Lower leg skin (tissue), 3 donors: ENCODE measurements at regions not wholly inside any gene's neighbourhood (a gene's known extent, or its start where the extent isn't known, plus 50 kb on each side); places are given as distances from the start of the nearest gene placed in this dataset.

ENCODE experiments used
- CTCF ChIP-seq, 3 donors: fragments of 450-650 bp; IDR thresholded peaks; one replicate each; pipeline ENCODE4 v1.5.1; 2016; ENCODE audit warnings: antibody characterized with exemption in 3 of 3, mild to moderate bottlenecking in 3 of 3, moderate library complexity in 2 of 3
- POLR2A ChIP-seq, 2 donors: fragments of 450-650 bp; IDR thresholded peaks; one replicate each; pipeline ENCODE4 v1.6.1; 2016 to 2017; ENCODE audit warnings: antibody characterized with exemption in 2 of 2, mild to moderate bottlenecking in 1 of 2, moderate library complexity in 1 of 2

GRCh38 chr11:96567667-96568066 is 177.9 kb downstream of the JRKL start:
- no peak for TF ChIP-seq CTCF (IDR thresholded peaks at IDR 0.05)
- no peak for TF ChIP-seq POLR2A (IDR thresholded peaks at IDR 0.05)
